Tibial nerve (tissue), 4 donors: ENCODE measurements at regions not wholly inside any gene's neighbourhood (a gene's known extent, or its start where the extent isn't known, plus 50 kb on each side); places are given as distances from the start of the nearest gene placed in this dataset.

Source experiments
- CTCF ChIP-seq, 5 experiments: fragments of 200-600 bp in 3 of 5; fragments of 450-650 bp in 2 of 5; sonication (generic) in 3 of 5; IDR thresholded peaks; one replicate each; pipeline ENCODE4 v1.5.1; 2016 to 2019; ENCODE audit warnings: antibody characterized with exemption in 5 of 5, mild to moderate bottlenecking in 3 of 5, moderate library complexity in 2 of 5
- EP300 ChIP-seq, 2 donors: sonication (generic); formaldehyde crosslinking; IDR thresholded peaks; one replicate each; pipeline ENCODE4 v1.6.1; 2017; ENCODE audit warnings: antibody characterized with exemption in 2 of 2, mild to moderate bottlenecking in 1 of 2
- POLR2A ChIP-seq, 2 donors: fragments of 450-650 bp; IDR thresholded peaks; one replicate each; pipeline ENCODE4 v1.6.1; 2017; ENCODE audit warnings: antibody characterized with exemption in 2 of 2, mild to moderate bottlenecking in 2 of 2, moderate library complexity in 2 of 2

DNA sequence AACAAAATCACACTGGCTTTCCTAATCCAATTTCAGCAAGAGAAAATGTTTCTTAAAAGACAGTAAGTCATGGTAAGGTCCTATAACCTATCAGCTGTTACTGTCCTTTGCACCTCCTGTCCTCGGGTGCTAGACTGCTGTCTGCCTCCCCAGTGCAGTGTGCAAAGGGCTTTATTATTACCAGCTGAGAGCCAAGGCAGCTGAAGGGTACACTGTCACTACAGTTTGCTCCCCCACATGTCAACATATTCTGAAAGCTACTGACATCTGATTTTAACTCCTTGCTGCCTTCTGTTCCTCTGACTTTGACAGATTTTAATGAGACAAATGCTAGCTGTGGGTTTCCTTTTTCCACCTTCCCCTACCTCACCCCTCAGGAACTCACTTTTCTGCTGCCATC lies 389.4 kb upstream of the SLC24A2 start:
- TF ChIP-seq CTCF (IDR thresholded peaks at IDR 0.05) (no peak), POLR2A (IDR thresholded peaks at IDR 0.05) (no peak), EP300 (IDR thresholded peaks at IDR 0.05) (no peak)
